HCEC 1CT (cell line): ENCODE measurements at regions not wholly inside any gene's neighbourhood (a gene's known extent, or its start where the extent isn't known, plus 50 kb on each side); places are given as distances from the start of the nearest gene placed in this dataset.
"Not testable (repeated sequence)": the region's sequence is repeated elsewhere in the genome, so short reads cannot be mapped to it uniquely, and the experiment has no call there.

ENCODE experiments used
- DNase-seq: peaks from one replicate; pipeline ENCODE4 v3.0.0-alpha.2; 2017

DNA sequence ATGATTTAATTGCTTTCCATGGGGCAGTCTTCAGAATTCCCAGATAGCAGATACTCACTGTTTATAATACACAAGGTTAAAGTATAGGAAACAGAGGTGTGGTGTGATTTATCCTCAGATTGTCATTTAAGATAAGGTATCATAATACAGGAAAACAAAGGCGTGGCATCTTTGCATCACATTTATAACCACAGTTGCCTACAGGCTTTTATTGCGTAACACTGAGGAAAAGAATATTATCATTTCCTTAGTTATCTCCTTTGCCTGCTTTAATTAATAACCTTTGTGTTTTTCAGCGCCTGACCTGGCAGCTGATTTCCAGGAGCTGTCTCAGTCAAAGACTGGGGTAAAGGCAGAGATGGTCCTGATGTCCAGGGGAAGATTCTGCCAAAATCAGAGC is 68.8 kb downstream of the SSX7 start:
- DNase-seq = no peak

DNA sequence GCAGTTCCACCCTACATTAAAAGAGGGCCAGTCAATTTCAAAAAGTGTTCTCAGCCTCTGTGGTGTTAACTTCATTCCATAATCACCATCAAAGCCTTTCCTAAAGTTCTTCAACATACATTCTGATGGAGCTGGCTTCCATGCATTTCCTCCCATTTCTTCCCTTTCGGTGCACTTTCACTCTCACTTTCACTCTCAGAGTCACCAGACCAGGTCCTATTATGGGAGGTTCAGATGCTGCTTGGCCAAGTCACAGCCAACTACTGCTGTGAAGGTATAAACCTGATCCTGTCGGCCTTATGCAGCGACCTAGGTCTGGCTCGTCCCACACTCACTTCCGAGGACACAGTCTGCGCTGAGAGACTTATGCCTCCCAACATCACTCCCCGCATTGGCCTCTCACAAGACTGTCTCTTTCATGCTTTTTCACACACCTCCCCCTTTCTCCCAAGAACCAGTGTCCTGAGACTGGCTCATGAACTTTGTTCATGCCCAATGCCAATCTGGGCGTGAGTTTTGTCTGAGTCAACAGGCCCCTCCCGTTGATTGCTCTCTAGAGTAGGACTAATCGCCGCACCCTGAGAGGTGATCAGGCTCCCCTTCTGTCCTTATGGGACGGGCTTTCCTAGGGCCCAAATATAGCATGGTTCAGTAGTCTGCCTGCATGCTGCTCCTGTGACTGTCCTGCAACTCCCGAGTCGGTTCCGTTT is 60.8 kb upstream of the XAGE1B start:
- no peak for DNase-seq

DNA sequence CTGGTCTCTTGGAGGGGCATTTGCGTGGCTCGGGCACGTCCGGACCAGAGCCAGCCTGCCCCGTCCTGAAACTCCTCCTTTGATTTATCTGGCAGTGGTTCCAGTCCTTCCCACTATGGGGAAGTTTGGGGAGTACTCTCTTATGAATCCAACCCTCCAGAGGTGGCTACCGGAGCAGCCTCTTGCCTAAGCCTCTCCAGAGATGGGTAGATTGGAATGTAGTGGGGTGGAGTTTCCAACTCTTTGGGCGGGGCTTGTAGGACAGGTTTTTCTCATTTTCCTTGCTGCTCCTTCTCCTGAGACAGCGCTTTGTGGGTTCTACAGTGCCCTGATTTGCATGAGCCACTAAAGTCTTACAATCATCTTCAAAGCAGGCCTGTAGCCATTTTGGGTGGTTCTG is 60.1 kb upstream of the XAGE1B start:
- DNase-seq = no peak

DNA sequence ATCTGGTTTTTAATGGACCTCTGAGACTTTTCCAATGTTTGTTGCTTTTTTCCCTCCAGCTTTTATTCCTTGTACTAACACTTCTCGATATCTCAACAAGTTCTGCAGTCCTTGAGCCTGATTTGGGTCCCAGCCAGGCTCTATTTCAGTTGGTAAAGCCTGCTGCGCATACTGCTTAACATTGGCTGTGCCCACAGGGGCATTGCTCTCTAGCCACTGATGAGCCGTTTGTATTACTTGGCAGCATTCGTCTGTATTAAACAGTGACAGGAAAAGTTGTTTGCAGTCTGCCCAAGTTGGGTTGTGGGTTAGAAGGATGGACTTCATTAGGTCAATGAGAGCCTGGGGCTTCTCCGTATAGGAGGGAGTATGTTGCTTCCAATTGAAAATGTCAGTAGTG is 59.6 kb upstream of the XAGE1B start:
- DNase-seq = no peak

DNA sequence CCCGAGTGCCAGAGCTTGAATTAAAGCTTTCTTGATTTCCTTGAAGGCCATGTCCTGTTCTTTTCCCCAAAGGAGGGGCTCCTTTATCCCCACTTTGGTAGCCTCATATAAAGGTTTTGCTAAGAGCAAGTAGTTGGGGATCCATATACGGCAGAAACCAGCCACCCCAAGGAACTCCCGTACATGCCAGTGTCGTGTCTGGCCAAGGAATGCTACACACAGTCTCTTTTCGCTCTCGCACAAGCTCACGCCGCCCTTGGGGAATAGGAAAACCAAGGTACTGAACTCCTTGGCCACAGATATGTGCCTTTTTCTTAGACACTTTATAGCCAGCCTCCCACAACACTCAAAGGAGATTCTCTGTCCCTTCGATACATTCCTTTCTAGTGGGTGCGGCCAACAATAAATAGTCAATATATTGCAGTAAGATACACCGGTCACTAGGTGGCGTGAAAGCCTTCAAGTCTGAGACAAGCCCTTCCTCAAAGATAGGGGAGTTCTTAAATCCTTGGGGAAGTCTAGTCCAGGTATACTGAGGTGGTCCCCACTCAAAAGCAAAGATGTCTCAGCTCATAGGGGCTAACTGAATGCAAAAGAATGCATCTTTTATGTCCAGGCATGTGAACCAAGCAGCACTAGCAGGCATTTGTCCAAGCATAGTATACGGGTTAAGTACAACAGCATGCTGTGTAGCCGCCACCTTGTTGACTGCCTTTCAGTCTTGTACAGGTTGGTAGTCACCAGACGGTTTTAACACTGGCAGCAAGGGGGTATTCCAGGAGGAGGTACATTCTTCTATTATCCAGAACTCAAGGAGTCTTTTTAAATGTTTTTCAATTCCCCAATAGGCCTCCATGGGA is 57.8 kb upstream of the XAGE1B start:
- peak; percentile 42 for DNase-seq

DNA sequence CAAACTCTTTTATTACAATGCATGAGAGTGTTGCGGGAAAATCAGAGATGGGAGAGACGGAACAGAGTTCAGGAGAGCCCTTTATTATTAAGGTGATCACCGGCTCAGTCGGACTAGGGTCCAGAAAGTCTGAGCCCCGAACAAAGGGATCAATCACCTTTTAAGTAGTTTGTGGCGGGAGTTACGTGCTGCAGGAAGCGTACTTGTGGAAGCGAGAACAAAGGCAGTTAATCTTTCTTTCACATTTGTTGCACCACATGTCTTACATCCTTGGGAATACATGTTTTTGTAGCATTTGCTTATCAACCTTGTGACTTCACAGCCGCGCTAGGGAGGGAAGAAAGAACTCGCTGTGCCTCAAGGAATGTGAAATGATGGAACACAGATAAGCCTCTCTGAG is 51.3 kb upstream of the XAGE1B start:
- DNase-seq = not testable (repeated sequence)
